ENCODE measurements at regions not wholly inside any gene's neighbourhood (a gene's known extent, or its start where the extent isn't known, plus 50 kb on each side); places are given as distances from the start of the nearest gene placed in this dataset.
"Not testable (repeated sequence)": the region's sequence is repeated elsewhere in the genome, so short reads cannot be mapped to it uniquely, and the experiment has no call there.

DNA sequence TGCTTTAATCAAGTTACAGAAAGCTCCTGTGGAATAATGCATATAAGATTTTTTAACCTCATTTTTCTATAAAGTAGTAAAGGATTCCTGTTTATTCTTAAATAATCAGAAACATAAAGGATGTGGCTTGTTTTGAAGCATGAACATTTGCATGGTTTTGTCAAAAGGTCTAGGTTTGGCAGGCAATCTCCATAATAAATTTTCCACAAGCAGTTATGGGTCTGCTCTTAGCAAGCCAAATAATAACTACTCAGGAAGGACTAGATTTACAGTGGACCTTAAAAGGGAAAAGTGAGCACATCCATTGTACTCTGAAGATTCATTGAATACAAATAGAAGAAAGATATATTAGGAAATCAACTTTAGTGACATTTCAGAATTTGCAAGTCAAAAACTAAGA is 407.3 kb upstream of the CBLB start:
- DNase-seq, result no peak

DNA sequence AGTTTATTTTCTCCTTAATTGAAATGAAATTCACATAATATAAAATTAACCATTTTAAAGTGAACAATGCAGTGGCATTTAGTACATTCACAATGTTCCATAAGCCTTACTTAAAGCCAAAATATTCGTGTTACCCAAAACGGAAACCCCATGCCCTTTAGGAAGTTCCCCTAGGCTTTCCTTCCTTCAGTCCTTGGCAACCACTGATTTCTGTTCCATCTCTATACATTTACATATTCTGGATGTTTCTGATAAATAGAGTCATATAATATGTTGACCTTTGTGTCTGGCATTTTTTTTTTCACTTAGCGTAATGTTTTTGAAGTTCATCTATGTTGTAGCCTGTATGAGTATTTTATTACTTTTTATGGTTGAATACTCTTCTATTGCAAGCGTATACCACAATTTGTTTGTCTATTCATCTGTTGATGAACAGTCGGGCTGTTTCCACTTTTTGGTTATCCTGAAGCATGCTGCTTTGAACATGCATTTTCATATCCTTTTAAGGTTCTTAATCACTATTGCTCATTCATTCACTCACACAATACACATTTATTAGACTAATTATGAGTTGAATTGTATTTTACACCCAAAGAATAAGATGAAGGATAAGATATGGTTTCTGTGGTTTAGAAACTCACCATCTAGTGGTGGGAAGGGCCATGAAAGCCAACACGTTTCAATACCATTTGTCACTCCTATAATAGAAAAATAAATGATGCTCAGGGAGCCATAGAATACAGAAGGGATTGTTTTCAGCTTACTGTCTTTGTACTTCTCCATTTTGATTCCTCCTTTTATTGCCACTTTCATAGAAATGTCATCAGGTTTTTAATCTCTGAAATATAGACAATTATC is 408.2 kb upstream of the CBLB start:
- no peak for DNase-seq

GRCh38 chr3:106277731-106278130 is 408.9 kb upstream of the CBLB start:
- DNase-seq, result peak; percentile 52

- DNase-seq, result peak; percentile 34
These were observed 412.4 kb upstream of the CBLB start for GRCh38 chr3:106281221-106281620.

GRCh38 chr3:106282943-106283342 is 414.1 kb upstream of the CBLB start:
- DNase-seq, result no peak

- no peak for DNase-seq
These were observed 420.0 kb upstream of the CBLB start for GRCh38 chr3:106288781-106289180.

DNA sequence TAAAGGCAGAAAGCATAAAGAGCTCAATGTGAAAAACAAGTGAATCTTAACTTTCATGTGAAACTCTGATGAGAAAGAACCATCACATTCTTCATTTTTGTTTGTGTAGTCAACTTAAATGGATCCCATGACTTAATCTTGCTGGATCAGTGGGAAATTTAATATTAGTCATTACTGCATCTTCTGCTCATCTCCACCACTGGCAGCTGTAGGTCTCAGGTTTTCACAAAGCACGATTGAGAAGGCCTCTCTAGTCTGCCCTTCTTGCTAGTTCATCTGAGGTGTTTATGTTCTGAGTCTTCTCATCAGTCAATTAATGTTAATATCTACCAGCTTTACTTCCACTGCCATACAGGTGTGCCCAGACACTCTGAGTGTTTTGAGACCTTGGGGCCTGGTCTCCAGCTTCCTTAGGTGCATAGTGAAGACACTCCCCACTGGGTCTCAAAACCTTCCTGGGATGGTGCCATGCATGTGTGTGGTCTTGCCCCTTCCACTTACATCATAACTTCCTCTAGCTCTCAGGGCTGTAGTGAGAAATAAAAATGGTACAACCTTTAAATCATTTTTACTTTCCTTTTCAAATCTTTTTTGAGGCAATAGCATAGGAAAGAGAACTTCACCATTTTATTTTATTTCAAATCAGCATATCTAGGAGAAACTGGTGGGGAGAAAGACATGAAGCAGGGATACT is 421.6 kb upstream of the CBLB start:
- no peak for DNase-seq

GRCh38 chr3:106293161-106293560 is 424.3 kb upstream of the CBLB start:
- DNase-seq, result no peak

DNA sequence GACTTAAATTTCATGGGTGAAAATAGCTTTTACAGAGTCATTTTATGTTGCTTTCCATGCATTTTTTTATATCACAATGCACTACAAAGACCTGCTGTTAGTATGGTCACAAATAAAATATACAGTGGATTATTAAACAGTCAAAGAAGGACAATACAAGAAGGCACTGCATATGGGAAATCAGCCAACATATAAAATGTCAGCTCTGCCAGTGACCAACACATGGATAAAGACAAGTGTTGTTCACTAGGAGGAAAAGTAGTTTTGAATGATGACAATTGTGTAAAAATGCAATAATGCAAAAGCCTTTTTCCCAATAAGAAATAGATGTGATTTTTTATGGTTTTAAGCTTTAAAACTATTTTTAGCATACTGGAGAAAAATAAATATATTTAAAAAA is 425.3 kb upstream of the CBLB start:
- no peak for DNase-seq

DNA sequence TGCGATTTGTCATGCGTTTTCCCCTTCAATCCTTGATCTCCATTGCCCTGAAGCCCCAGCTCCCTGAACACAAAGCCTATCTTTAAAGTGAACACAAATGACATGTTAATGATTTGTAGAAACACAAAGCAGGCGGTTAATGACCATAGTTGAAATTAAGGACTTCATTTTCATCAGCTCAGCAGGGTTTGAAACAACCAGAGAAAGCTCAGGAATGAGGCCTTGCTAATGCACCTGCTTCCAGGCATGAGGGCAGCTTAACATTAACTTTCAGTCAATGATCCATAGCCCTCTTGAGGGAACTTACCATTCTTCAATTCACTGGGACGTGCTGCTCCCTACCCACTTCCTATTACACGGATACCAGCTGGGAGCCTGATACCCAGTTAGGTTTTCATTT is 427.2 kb upstream of the CBLB start:
- no peak for DNase-seq

GRCh38 chr3:106299300-106300098 is 430.7 kb upstream of the CBLB start:
- no peak for DNase-seq

GRCh38 chr3:106302451-106303221 is 433.8 kb upstream of the CBLB start:
- no peak for DNase-seq

GRCh38 chr3:106303766-106304165 is 435.0 kb upstream of the CBLB start:
- DNase-seq, result no peak

- DNase-seq, result no peak
These were observed 436.3 kb upstream of the CBLB start for GRCh38 chr3:106305127-106305526.

GRCh38 chr3:106305882-106306435 is 437.1 kb upstream of the CBLB start:
- DNase-seq, result no peak

DNA sequence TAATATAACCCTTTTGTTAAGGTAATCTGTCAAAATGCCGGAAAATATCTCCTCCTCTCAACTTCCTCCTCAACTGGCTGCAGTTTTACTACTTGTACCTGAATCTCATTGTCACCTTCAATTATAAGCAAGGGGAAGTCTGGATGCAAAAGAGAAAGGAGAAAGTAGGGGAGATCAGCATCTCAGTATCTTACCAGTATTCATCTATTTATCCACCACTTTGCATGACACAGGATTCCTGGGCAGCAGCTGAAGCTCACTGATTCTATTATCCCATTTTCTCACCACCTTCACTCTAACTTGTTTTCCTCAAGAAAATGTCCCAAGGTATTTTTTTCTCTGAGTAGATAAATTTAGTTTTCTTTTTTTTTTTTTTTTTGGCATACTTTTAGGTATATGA is 440.5 kb upstream of the CBLB start:
- no peak for DNase-seq

GRCh38 chr3:106309798-106310197 is 441.0 kb upstream of the CBLB start:
- not testable (repeated sequence) for DNase-seq

DNA sequence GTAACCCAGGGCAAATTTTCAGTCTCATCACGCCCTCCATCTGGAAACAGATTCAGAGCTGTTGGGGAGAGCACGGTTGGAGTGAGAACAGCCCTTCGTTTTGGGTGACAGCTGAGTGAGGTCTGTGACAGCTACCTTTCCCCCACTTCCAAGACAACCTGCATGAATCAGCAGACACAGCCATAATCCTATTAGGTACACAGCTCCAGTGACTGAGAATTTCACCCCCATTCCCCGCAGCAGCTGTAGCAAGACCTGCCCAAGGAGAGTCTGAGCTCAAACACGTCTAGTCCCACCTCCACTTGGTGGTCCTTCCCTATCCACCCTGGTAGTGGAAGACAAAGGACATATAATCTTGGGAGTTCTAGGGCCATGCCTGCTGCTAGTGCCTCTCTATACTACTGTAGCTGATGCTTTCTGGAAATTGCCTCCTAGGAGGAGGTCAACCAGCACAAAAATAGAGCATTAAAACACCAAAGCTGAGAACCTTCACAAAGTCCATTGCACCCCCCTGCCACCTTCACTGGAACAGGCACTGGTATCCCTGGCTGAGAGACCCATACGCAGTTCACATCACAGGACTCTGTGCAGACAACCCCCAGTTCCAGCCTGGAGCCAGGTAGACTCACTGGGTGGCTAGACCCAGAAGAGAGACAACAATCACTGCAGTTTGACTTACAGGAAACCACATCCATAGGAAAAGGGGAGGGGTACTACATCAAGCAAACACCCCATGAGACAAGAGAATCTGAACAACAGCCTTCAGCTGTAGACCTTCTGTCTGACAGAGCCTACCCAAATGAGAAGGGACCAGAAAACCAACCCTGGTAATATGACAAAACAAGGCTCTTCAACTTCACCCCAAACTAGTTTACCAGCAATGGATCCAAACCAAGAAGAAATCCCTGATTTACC is 448.6 kb upstream of the CBLB start:
- no peak for DNase-seq

DNA sequence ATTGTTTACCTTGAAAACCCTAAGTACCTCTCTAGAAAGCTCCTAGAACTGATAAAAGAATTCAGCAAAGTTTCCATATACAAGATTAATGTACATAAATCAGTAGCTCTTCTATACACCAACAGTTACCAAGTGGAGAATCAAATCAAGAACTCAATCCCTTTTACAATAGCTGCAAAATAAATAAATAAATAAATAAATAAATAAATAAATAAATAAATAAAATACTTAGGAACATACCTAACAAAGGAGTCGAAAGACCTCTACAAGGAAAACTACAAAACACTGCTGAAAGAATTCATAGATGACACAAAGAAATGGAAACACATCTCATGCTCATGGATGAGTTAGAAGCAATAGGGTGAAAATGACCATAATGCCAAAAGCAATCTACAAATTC is 452.6 kb upstream of the CBLB start:
- not testable (repeated sequence) for DNase-seq

- no peak for DNase-seq
These were observed 454.8 kb upstream of the CBLB start for GRCh38 chr3:106323586-106323985.

DNA sequence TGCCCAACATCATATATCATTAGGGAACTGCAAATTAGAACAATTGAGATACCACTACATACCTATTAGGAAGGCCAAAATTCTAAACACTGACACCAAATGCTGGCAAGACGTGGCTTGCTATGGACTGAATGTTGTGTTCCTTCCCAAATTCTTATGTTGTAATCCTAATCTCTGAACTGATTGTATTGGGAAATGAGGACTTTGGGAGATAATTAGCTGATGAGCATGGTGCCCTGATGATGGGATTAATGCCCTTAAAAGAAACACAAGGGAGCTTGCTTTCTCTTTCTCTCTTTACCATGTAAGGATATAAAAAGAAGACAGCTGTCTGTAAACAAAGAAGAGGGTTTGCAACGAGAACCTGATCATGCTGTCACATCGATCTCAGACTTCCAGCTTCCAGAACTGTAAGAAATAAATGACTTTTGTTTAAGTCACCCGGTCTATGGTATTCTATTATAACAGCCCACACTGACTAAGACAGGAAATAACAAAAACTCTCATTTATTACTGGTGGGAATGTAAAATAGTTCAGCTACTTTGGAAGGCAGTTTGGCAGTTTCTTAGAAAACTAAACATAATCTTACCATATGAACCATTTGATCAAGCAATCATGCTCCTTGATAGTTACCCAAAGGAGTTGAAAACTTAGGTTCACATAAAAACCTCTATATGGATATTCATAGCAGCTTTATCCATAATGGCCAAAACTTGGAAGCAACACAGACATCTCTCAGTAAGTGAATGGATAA is 458.3 kb upstream of the CBLB start:
- DNase-seq, result no peak

Data from NCI-H1092 treated with DMSO at 0.1 percent for 48 hours (cell line).